RWPE1 (cell line): ENCODE measurements at regions not wholly inside any gene's neighbourhood (a gene's known extent, or its start where the extent isn't known, plus 50 kb on each side); places are given as distances from the start of the nearest gene placed in this dataset.

Source experiments
- CTCF ChIA-PET: fragments of 350-600 bp; sonication (Branson Sonifier 250); formaldehyde crosslinking; extraction: SDS; loops from one replicate; lab custom pipeline; 2021; lab: Yijun Ruan, JAX
- POLR2A ChIA-PET: fragments of 400-600 bp; formaldehyde crosslinking; extraction: SDS; loops from one replicate; lab custom pipeline; 2020; ENCODE audit warnings: antibody characterized with exemption; ENCODE audit not compliant: low non-redundant PET; lab: Yijun Ruan, JAX
- DNase-seq: peaks from one replicate; pipeline ENCODE4 v3.0.0; 2012; ENCODE audit warnings: low spot score
- H3K27ac ChIP-seq: fragments of 450-650 bp; 2 replicates; pipeline ENCODE4 v1.5.1; 2017
- TF ChIP-seq, protein P1 (sequence below): fragments of 450-650 bp; conservative IDR thresholded peaks from 2 replicates; pipeline ENCODE4 v1.5.1; 2017; ENCODE audit warnings: low read depth, mild to moderate bottlenecking

DNA sequence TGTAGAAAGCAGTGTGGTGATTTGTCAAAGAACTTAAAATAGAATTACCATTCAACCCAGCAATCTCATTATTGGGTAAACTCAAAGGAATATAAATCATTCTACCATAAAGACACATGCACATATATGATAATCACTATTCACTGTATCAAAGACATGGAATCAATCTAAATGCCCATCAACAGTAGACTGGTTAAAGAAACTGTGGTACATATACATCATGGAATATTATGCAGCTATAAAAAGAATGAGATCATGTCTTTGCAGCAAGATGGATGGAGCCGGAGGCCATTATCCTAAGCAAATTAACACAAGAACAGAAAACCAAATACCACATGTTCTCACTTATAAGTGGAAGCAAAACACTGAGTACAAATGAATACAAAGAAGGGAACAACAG is 281.5 kb upstream of the MAGI2 start:
- CTCF ChIA-PET: no interaction called here
- no peak for DNase-seq
- TF ChIP-seq, protein P1, sequence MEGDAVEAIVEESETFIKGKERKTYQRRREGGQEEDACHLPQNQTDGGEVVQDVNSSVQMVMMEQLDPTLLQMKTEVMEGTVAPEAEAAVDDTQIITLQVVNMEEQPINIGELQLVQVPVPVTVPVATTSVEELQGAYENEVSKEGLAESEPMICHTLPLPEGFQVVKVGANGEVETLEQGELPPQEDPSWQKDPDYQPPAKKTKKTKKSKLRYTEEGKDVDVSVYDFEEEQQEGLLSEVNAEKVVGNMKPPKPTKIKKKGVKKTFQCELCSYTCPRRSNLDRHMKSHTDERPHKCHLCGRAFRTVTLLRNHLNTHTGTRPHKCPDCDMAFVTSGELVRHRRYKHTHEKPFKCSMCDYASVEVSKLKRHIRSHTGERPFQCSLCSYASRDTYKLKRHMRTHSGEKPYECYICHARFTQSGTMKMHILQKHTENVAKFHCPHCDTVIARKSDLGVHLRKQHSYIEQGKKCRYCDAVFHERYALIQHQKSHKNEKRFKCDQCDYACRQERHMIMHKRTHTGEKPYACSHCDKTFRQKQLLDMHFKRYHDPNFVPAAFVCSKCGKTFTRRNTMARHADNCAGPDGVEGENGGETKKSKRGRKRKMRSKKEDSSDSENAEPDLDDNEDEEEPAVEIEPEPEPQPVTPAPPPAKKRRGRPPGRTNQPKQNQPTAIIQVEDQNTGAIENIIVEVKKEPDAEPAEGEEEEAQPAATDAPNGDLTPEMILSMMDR: no peak
- POLR2A ChIA-PET: no interaction called here
- H3K27ac ChIP-seq: no peak overlapping the region

DNA sequence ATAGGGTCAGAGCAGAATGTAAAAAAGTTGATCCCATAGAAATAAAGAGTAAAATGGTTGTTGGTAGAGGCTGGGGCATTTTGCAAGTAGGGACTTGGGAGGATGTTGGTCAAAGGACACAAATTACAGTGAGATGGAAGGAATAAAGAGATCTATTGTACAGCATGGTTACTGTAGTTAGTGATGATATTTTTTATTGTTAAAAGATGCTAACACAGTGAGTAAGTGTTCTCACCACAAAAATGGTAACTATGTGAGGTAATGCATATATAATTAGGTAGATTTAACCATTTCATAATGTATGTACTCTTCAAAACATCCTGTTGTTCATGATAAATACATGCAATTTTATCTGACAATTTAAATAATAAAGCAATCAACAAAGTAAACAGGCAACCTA is 280.7 kb upstream of the MAGI2 start:
- no peak overlapping the region for H3K27ac ChIP-seq
- CTCF ChIA-PET: no interaction called here
- DNase-seq: no peak
- POLR2A ChIA-PET: no interaction called here
- TF ChIP-seq, protein P1: no peak

DNA sequence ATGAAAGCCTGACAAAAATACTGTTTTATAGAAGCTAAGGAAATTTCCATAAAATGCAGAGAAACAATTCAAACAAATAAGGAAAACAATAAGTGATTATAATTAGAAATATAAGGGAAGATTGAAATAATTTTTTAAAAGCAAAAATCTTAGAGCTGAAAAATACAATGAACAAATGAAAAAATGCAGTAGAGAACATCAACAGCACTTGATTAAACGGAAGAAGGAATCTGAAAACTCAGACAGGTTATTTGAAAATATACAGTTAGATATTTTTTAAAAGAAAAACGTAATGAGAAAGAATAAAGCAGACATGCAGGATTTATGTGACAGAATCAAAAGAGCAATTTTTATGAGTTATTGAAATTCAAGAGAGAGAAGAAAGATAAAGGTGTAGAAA is 279.1 kb upstream of the MAGI2 start:
- TF ChIP-seq, protein P1: no peak
- ChIA-PET POLR2A (no interaction called here), CTCF (interaction anchor here (0.7 to 0.9 kb wide), 2 partner anchors 196 to 756 kb away, joined by 4 to 6 read pairs; no protein-coding TSS in a partner anchor)
- DNase-seq: no peak
- no peak overlapping the region for H3K27ac ChIP-seq

DNA sequence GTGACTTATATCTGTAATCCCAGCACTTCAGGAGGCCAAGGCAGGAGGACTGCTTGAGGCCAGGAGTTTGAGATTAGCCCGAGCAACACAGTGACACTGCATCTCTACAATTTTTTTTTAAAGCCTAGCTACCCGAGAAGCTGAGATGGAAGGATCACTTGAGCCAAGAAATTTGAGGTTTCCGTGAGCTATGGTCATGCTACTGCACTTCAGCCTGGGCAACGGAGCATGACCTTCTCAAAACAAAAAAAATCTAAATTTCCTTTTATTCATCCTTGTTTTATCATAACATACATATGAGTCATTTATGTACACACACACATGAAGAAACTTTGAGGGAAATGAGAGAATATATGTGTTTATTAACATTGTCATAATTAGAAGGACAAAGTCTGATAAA is 277.5 kb upstream of the MAGI2 start:
- no peak overlapping the region for H3K27ac ChIP-seq
- no peak for DNase-seq
- TF ChIP-seq, protein P1: no peak
- POLR2A ChIA-PET: no interaction called here
- CTCF ChIA-PET: interaction anchor here (0.7 kb wide), 1 partner anchor 264 kb away, joined by 4 read pairs; no protein-coding TSS in a partner anchor

DNA sequence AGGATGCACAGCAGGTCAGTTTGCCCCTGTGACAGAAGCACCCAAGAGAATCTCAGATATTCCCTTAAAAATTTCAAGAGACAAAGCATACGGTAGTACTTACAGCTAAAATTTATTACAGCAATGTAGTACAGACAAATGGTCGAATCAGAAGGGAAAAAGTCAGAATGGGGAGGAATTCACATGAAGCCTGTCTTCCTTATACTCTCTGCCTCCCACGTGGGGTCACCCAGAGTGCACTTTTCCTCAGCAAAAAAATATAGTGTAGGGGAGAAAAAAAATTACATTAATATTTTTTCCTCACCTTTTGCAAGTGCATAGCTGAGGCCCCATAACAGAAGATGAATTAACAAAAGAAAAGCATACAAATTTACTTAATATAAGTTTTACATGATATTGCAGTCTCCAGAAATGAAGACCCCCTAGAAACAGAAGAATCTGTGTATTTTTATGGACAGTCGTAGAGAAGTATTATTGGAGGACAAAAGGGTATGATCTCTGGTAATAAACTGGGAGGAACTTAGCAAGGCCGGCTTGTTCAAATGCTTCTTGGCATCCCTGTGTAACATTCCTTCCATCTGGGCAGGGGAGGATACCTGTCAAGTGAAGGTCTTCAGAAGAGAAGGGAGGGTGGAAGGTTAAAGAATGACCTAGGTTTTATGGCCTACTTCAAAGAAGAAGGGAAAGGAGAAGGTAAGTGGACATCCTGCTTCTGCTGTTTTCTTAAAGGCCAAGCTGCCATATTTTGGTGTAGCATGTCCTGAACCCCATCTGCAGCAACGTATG is 270.6 kb upstream of the MAGI2 start:
- TF ChIP-seq, protein P1: no peak
- H3K27ac ChIP-seq: no peak overlapping the region
- no peak for DNase-seq
- CTCF ChIA-PET: no interaction called here
- POLR2A ChIA-PET: no interaction called here

DNA sequence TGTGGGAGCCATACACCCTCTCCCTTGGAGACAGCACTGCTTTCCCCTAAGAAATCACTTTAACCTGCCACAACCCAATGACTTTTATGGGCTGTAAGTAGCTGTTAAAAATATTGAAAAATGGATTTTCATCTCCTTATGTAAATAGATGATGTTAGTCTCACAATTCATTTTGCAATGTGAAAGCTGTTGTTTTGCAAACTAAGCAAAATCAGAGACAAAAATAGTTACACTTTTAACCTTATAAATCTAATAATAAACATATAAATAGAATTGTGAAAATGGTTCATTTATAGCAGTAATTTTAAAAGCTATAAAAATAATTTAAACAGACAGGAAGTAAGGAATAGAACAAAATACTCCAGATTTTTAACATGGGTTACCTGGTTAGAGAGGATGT is 268.8 kb upstream of the MAGI2 start:
- ChIA-PET CTCF (no interaction called here), POLR2A (no interaction called here)
- TF ChIP-seq, protein P1: no peak
- DNase-seq: no peak
- no peak overlapping the region for H3K27ac ChIP-seq
